ENCODE measurements at regions not wholly inside any gene's neighbourhood (a gene's known extent, or its start where the extent isn't known, plus 50 kb on each side); places are given as distances from the start of the nearest gene placed in this dataset.

DNA sequence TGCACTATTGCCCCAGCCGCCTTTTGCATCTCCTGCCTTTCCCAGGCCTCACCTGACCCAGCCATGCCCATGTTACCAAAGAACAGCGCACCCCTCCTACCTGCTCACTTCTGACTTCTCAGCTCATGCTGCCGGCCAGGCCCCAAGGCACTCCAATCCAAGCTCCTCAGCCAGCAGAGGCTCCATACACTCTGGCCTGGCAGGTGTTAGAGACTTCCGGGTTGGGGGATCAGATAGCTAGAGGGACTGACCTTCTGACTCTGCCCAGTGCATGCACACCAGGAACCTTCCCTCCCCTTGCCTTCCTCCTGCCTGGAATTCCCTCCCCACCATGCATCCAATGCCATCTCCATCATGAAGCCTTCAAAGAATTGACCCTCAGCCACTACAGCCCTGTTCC is 56.2 kb upstream of the ZMIZ1 start:
- DNase-seq (ENCODE audit: low spot score) = no peak

GRCh38 chr10:79013406-79013987 is 55.3 kb upstream of the ZMIZ1 start:
- no peak for DNase-seq (ENCODE audit: low spot score)

DNA sequence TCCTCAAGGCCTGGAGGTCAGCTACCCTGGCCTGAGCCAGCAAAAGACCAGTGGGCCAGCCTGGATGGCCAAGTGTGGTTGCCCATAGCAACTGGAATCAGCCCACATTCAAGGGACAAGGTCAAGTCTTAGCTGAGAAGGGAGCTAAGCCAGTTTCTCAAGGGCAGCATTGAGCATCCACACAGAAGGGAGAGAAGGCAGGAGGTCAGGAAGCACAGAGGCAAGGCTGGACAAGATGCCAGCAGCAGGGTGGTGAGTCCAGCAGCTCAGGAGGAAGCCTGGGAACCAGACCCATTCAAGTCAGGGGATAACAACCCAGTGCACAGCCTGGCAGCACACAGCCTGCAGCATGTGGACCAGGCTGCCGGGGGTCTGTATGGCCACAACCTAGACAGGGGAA is 54.0 kb upstream of the ZMIZ1 start:
- DNase-seq (ENCODE audit: low spot score) = no peak

GRCh38 chr10:79017882-79018520 is 50.8 kb upstream of the ZMIZ1 start:
- DNase-seq (ENCODE audit: low spot score) = no peak

DNA sequence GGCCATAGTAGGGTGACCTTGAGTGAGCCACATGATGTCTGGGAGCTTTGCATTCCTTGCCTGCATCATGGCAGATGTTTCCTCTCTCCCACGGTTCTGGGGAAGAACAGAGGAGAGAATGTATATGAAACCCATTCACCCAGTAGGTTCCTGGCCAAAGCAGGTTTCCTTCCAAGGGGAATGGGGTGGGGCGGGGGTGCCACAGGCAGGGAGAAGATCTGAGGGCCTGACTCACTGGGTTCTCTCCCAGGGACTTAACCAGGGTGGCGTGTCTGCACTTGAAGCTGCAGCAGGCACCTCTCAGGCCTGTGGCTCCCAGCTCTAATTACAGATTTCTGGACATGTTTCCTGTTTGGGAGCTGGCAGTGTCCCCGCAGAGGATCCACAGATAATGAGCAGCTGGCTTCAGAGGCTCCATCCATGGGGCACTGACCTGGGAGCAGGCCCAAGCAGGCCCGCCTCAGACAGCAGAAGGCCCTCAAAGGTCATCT is 50.2 kb upstream of the ZMIZ1 start:
- DNase-seq (ENCODE audit: low spot score) = no peak
